ENCODE measurements at regions not wholly inside any gene's neighbourhood (a gene's known extent, or its start where the extent isn't known, plus 50 kb on each side); places are given as distances from the start of the nearest gene placed in this dataset.
"Not testable (repeated sequence)": the region's sequence is repeated elsewhere in the genome, so short reads cannot be mapped to it uniquely, and the experiment has no call there.

- no peak for DNase-seq
Measured at GRCh38 chr4:159673221-159673620, 570.3 kb downstream of the RAPGEF2 start.

- no peak for DNase-seq
Measured at GRCh38 chr4:159674241-159674640, 571.4 kb downstream of the RAPGEF2 start.

- DNase-seq, result no peak
Measured at GRCh38 chr4:159677521-159677920, 574.6 kb downstream of the RAPGEF2 start.

GRCh38 chr4:159682996-159683395 lies 580.1 kb downstream of the RAPGEF2 start:
- DNase-seq, result no peak

GRCh38 chr4:159684061-159684460 lies 581.2 kb downstream of the RAPGEF2 start:
- DNase-seq, result no peak

- DNase-seq, result no peak
Measured at GRCh38 chr4:159685340-159686092, 582.6 kb downstream of the RAPGEF2 start.

GRCh38 chr4:159689526-159689925 lies 586.6 kb downstream of the RAPGEF2 start:
- DNase-seq, result no peak

GRCh38 chr4:159697322-159698283 lies 594.7 kb downstream of the RAPGEF2 start:
- DNase-seq, result no peak

GRCh38 chr4:159698336-159698735 lies 595.5 kb downstream of the RAPGEF2 start:
- DNase-seq, result no peak

GRCh38 chr4:159702200-159702599 lies 599.3 kb downstream of the RAPGEF2 start:
- DNase-seq, result no peak

GRCh38 chr4:159705334-159705733 lies 602.5 kb downstream of the RAPGEF2 start:
- DNase-seq, result no peak

- no peak for DNase-seq
Measured at GRCh38 chr4:159706704-159707103, 603.8 kb downstream of the RAPGEF2 start.

- DNase-seq, result not testable (repeated sequence)
Measured at GRCh38 chr4:159715180-159715579, 612.3 kb downstream of the RAPGEF2 start.

- DNase-seq, result no peak
Measured at GRCh38 chr4:159719531-159719930, 616.7 kb downstream of the RAPGEF2 start.

GRCh38 chr4:159722052-159722451 lies 619.2 kb downstream of the RAPGEF2 start:
- no peak for DNase-seq

GRCh38 chr4:159722918-159723317 lies 620.0 kb downstream of the RAPGEF2 start:
- no peak for DNase-seq

- DNase-seq, result no peak
Measured at GRCh38 chr4:159723341-159724048, 620.6 kb downstream of the RAPGEF2 start.

GRCh38 chr4:159725571-159725970 lies 622.7 kb downstream of the RAPGEF2 start:
- DNase-seq, result no peak

- DNase-seq, result no peak
Measured at GRCh38 chr4:159735281-159736207, 632.7 kb downstream of the RAPGEF2 start.

GRCh38 chr4:159736411-159736810 lies 633.5 kb downstream of the RAPGEF2 start:
- no peak for DNase-seq

GRCh38 chr4:159743971-159744370 lies 641.1 kb downstream of the RAPGEF2 start:
- no peak for DNase-seq

- DNase-seq, result no peak
Measured at GRCh38 chr4:159747983-159748382, 645.1 kb downstream of the RAPGEF2 start.
